A549 (cell line): ENCODE measurements at regions not wholly inside any gene's neighbourhood (a gene's known extent, or its start where the extent isn't known, plus 50 kb on each side); places are given as distances from the start of the nearest gene placed in this dataset.

ENCODE experiments used
- JUN ChIP-seq, 2 experiments: fragments of >200 bp; sonication (Bioruptor Twin); formaldehyde crosslinking; IDR thresholded peaks; 2 replicates in 1 of 2; 3 replicates in 1 of 2; pipeline ENCODE4 v1.6.1; 2016 to 2017
- POLR2A ChIP-seq: IDR thresholded peaks from 2 replicates; pipeline ENCODE4 v1.6.1; 2012; ENCODE audit warnings: mild to moderate bottlenecking, low read length
- RARB ChIP-seq: fragments of 250-450 bp; sonication (Bioruptor Pico); IDR thresholded peaks from 2 replicates; pipeline ENCODE4 v1.8.0; 2021; ENCODE audit warnings: mild to moderate bottlenecking, moderate library complexity
- RFX5 ChIP-seq: fragments of 450-650 bp; IDR thresholded peaks from 2 replicates; pipeline ENCODE4 v1.7.1; 2014; ENCODE audit warnings: antibody characterized with exemption, mild to moderate bottlenecking, moderate library complexity
- TF ChIP-seq, protein P1 (sequence below): fragments of >200 bp; sonication (Bioruptor Twin); formaldehyde crosslinking; IDR thresholded peaks from 3 replicates; pipeline ENCODE4 v1.5.1; 2016

GRCh38 chr16:73251608-73252007 is 203.7 kb upstream of the ZFHX3 start:
- TF ChIP-seq POLR2A (no peak; the same call in 1 of the 2 replicates), RARB (CRISPR knock-in tag) (no peak), RFX5 (no peak), JUN (IDR thresholded peaks at IDR 0.05) (no peak)
- TF ChIP-seq, protein P1, sequence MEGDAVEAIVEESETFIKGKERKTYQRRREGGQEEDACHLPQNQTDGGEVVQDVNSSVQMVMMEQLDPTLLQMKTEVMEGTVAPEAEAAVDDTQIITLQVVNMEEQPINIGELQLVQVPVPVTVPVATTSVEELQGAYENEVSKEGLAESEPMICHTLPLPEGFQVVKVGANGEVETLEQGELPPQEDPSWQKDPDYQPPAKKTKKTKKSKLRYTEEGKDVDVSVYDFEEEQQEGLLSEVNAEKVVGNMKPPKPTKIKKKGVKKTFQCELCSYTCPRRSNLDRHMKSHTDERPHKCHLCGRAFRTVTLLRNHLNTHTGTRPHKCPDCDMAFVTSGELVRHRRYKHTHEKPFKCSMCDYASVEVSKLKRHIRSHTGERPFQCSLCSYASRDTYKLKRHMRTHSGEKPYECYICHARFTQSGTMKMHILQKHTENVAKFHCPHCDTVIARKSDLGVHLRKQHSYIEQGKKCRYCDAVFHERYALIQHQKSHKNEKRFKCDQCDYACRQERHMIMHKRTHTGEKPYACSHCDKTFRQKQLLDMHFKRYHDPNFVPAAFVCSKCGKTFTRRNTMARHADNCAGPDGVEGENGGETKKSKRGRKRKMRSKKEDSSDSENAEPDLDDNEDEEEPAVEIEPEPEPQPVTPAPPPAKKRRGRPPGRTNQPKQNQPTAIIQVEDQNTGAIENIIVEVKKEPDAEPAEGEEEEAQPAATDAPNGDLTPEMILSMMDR, result no peak
